ENCODE measurements at regions not wholly inside any gene's neighbourhood (a gene's known extent, or its start where the extent isn't known, plus 50 kb on each side); places are given as distances from the start of the nearest gene placed in this dataset.

DNA sequence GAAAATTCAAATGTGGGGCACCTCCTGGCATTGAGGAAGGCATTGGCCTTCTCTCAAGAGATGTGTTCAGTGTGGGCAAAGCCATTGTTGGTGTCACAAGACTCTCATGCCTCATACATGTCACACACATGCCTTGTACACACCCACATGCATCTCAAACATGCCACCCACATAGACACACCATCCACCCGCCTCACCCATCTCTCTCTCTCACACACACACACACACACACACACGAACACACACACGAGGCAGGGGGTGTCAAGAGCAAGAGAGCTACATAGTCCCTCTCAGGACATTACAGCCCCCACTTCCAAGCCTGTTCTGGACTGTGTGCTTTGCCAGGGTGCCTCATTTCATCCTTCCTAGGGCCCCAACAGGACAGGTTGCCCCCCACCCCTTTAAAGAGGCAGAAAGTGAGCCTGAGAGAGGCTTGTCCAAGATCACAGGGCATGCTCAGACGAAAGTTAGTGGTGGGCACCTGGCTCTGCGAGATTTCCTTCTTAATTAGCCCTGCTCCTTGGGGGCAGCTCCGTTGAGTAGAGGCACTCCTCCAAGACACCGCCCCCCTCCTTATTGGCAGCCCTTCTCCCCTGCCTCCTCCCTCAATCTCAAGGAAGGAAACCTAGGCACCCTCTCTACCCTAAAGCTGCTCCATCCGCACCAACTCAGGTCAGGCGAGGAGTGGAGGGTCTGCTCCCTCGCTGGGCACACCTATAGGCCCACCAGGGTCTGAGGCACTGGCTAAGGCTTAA lies 50.5 kb upstream of the CCDC174 start:
- H3K36me3 ChIP-seq (ENCODE audit: control insufficient read depth in 1 of 2, insufficient read depth in 2 of 2, low read length in 1 of 2): no peaks in the 10 kb centered on the region
- H3K4me1 ChIP-seq (ENCODE audit: control insufficient read depth in 1 of 2, insufficient read depth in 2 of 2, low read length in 2 of 2): no peaks in the 10 kb centered on the region
- intact Hi-C loops (cut with DNase I): no loop called here
- H3K9me3 ChIP-seq (ENCODE audit: control insufficient read depth, low read length): no peaks in the 10 kb centered on the region
- H3K27me3 ChIP-seq (ENCODE audit: control insufficient read depth in 1 of 2, insufficient read depth in 2 of 2, low read length in 1 of 2): peaks cover 0 to 1% of the 10 kb centered on the region in 2 donors
- 60 to 68% methylated on average over 10 of the region's 10 CpGs for WGBS, 2 donors
- no peak overlapping the region for H3K27ac ChIP-seq (ENCODE audit: low read depth in 1 of 2, low read length in 2 of 2)
- no peak for DNase-seq
- no peak overlapping the region for H3K4me3 ChIP-seq (ENCODE audit: low read length in 2 of 2)
- ATAC-seq (ENCODE audit: low FRiP score): no peak

- Histone ChIP-seq H3K36me3 (ENCODE audit: control insufficient read depth in 1 of 2, insufficient read depth in 2 of 2, low read length in 1 of 2) (no peaks in the 10 kb centered on the region), H3K27me3 (ENCODE audit: control insufficient read depth in 1 of 2, insufficient read depth in 2 of 2, low read length in 1 of 2) (peaks cover 0 to 1% of the 10 kb centered on the region in 2 donors), H3K27ac (ENCODE audit: low read depth in 1 of 2, low read length in 2 of 2) (no peak overlapping the region), H3K4me1 (ENCODE audit: control insufficient read depth in 1 of 2, insufficient read depth in 2 of 2, low read length in 2 of 2) (no peaks in the 10 kb centered on the region), H3K9me3 (ENCODE audit: control insufficient read depth, low read length) (no peaks in the 10 kb centered on the region), H3K4me3 (ENCODE audit: low read length in 2 of 2) (no peak overlapping the region)
- no peak for DNase-seq
- 34 to 44% methylated on average over 4 of the region's 4 CpGs for WGBS, 2 donors
- intact Hi-C loops (cut with DNase I): no loop called here
- ATAC-seq (ENCODE audit: low FRiP score): no peak
Measured at GRCh38 chr3:14601692-14602005, 49.9 kb upstream of the CCDC174 start.
